Hepatocyte (in vitro differentiated cells): ENCODE measurements at regions not wholly inside any gene's neighbourhood (a gene's known extent, or its start where the extent isn't known, plus 50 kb on each side); places are given as distances from the start of the nearest gene placed in this dataset.

Experiments
- EZH2 ChIP-seq: fragments of 200-600 bp; sonication (generic); IDR thresholded peaks from 2 replicates; pipeline ENCODE4 v1.6.1; 2016; ENCODE audit warnings: antibody characterized with exemption, mild to moderate bottlenecking, borderline replicate concordance
- EZH2phosphoT487 ChIP-seq: fragments of 200-600 bp; sonication (generic); IDR thresholded peaks from one replicate; pipeline ENCODE4 v1.6.1; 2018; ENCODE audit warnings: antibody characterized with exemption, mild to moderate bottlenecking, low read depth, moderate library complexity; ENCODE audit not compliant: unreplicated experiment, severe bottlenecking
- TF ChIP-seq, protein P1 (sequence below): fragments of 200-600 bp; sonication (generic); IDR thresholded peaks from 2 replicates; pipeline ENCODE4 v1.5.1; 2016; ENCODE audit warnings: antibody characterized with exemption, mild to moderate bottlenecking; ENCODE audit not compliant: poor library complexity

DNA sequence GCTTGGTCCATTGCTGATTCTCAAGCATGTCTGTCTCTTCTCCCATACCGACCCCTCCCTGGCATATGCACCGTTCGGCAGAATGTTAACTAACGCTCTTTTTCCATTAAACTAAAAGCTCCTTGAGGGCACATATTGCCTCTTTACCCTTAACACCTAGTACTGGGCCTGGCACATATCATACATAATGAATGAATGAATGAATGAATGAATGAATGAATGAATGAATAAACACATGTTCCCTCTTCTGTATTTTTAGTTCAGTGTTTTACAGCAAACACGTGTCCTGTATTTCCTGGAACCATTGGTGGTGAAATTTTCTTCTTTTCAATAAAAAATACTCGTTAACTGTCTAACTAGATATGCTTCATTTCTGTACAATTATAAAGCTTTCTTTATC, 174.4 kb upstream of the DTNBP1 start:
- TF ChIP-seq, protein P1, sequence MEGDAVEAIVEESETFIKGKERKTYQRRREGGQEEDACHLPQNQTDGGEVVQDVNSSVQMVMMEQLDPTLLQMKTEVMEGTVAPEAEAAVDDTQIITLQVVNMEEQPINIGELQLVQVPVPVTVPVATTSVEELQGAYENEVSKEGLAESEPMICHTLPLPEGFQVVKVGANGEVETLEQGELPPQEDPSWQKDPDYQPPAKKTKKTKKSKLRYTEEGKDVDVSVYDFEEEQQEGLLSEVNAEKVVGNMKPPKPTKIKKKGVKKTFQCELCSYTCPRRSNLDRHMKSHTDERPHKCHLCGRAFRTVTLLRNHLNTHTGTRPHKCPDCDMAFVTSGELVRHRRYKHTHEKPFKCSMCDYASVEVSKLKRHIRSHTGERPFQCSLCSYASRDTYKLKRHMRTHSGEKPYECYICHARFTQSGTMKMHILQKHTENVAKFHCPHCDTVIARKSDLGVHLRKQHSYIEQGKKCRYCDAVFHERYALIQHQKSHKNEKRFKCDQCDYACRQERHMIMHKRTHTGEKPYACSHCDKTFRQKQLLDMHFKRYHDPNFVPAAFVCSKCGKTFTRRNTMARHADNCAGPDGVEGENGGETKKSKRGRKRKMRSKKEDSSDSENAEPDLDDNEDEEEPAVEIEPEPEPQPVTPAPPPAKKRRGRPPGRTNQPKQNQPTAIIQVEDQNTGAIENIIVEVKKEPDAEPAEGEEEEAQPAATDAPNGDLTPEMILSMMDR: no peak
- no peak for TF ChIP-seq EZH2
- TF ChIP-seq EZH2phosphoT487: no peak
